ENCODE measurements at regions not wholly inside any gene's neighbourhood (a gene's known extent, or its start where the extent isn't known, plus 50 kb on each side); places are given as distances from the start of the nearest gene placed in this dataset.

DNA sequence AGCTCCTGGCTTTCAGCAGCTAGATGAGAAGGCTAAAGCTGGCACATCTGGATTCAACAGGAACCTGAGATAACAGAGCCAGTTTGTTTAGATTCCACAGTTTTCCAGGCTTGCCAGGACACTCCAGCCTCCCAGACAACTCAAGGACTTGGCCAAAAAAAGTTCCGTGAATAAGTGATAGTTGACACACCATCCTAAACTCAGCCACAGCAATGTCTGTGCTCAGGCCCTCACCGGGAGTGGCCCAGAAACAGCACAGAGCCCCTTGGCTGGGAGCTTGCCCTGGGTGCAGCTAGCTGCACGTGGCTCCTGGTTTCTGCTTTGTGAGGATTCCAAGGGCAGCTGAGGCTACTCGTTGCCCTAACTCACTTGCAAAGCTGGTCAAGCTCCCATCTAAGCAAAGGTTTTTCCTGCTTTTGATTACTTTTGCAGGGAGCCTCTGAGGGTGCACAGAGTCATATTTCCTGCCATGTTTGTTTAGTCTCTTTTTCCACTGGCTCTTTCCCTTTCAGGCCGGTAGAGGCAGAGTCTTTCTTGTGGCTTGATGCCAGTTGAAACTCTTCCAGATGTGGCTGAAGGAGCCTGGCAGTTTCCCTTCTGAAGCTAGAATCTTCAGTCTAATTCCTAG, 118.3 kb upstream of the ECI2 start:
- TF ChIP-seq, protein P1, sequence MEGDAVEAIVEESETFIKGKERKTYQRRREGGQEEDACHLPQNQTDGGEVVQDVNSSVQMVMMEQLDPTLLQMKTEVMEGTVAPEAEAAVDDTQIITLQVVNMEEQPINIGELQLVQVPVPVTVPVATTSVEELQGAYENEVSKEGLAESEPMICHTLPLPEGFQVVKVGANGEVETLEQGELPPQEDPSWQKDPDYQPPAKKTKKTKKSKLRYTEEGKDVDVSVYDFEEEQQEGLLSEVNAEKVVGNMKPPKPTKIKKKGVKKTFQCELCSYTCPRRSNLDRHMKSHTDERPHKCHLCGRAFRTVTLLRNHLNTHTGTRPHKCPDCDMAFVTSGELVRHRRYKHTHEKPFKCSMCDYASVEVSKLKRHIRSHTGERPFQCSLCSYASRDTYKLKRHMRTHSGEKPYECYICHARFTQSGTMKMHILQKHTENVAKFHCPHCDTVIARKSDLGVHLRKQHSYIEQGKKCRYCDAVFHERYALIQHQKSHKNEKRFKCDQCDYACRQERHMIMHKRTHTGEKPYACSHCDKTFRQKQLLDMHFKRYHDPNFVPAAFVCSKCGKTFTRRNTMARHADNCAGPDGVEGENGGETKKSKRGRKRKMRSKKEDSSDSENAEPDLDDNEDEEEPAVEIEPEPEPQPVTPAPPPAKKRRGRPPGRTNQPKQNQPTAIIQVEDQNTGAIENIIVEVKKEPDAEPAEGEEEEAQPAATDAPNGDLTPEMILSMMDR (IDR thresholded peaks at IDR 0.05; ENCODE audit: poor library complexity, severe bottlenecking), result no peak
- TF ChIP-seq EZH2 (IDR thresholded peaks at IDR 0.05; ENCODE audit: borderline replicate concordance, insufficient read depth, low read length, poor library complexity, severe bottlenecking), result no peak
